Heart right ventricle (tissue), 16 donors: ENCODE measurements at regions not wholly inside any gene's neighbourhood (a gene's known extent, or its start where the extent isn't known, plus 50 kb on each side); places are given as distances from the start of the nearest gene placed in this dataset.

Source experiments
- ATAC-seq, 8 donors: fragments of 200-7000 bp; cut with Tn5 transposase; one replicate each; pipeline ENCODE4 v1.9.1; 2020; ENCODE audit warnings: mild to moderate bottlenecking in 8 of 8, moderate library complexity in 8 of 8, moderate number of reproducible peaks in 1 of 8
- DNase-seq, 2 donors: peaks; one replicate each; pipeline ENCODE4 v3.0.0-alpha.2; 2020
- H3K27ac ChIP-seq, 10 donors: fragments of 200-600 bp; sonication (generic) in 2 of 10; one replicate each; pipeline versions ENCODE4 v1.5.0 to v1.8.0; 2020 to 2022; ENCODE audit warnings: mild to moderate bottlenecking in 3 of 10
- H3K27me3 ChIP-seq, 7 donors: fragments of 200-600 bp; one replicate each; pipeline ENCODE4 v1.8.0; 2021 to 2022; ENCODE audit warnings: mild to moderate bottlenecking in 2 of 7
- H3K36me3 ChIP-seq, 9 donors: fragments of 200-600 bp; sonication (generic) in 1 of 9; one replicate each; pipeline versions ENCODE4 v1.5.0 to v1.8.0; 2020 to 2022; ENCODE audit warnings: mild to moderate bottlenecking in 2 of 9
- H3K4me1 ChIP-seq, 9 donors: fragments of 200-600 bp; sonication (generic) in 1 of 9; one replicate each; pipeline versions ENCODE4 v1.5.0 to v1.8.0; 2020 to 2022; ENCODE audit warnings: mild to moderate bottlenecking in 4 of 9
- H3K4me3 ChIP-seq, 10 donors: fragments of 200-600 bp; sonication (generic) in 2 of 10; one replicate each; pipeline versions ENCODE4 v1.5.0 to v1.8.0; 2020 to 2022; ENCODE audit warnings: mild to moderate bottlenecking in 7 of 10, moderate library complexity in 2 of 10
- H3K9me3 ChIP-seq, 11 donors: fragments of 200-600 bp in 10 of 11; sonication (generic) in 2 of 11; one replicate each; pipeline versions ENCODE4 v1.5.0 to v1.8.0; 2013 to 2022; ENCODE audit warnings: mild to moderate bottlenecking in 2 of 11, control low read depth in 1 of 11, moderate library complexity in 1 of 11
- WGBS, 2 donors: extraction: QIAGEN DNeasy Blood & Tissue Kit; methylation state at CpG; one replicate each; pipeline ENCODE4 v1.1.7; 2013; ENCODE audit warnings: inconsistent platforms in 1 of 2; 5-methylcytosine and 5-hydroxymethylcytosine counted together
- intact Hi-C, 10 donors: fragments of 100-400 bp; cut with DNase I; formaldehyde crosslinking; loops; one replicate each; pipeline versions ENCODE4 v1.11.1 to v1.14.2; 2022
- TF ChIP-seq, protein P1 (sequence below), 9 donors: fragments of 200-600 bp; sonication (generic) in 2 of 9; IDR thresholded peaks; one replicate each; pipeline versions ENCODE4 v1.5.0 to v1.8.0; 2021 to 2022; ENCODE audit warnings: antibody characterized with exemption in 9 of 9, mild to moderate bottlenecking in 5 of 9, moderate library complexity in 1 of 9
- donor health status: Arrhythmogenic right ventricular cardiomyopathy.
- donor health status: ischemic (EF 13 %, LVEDD 7.1; RV severe dilation, severe dysfunction).
- donor health status: healthy with polysubstance abuse.
- donor health status: DM: no; HTN: yes; CAD: no.
- donor health status: DM: no; HTN: no; CAD: no.
- donor health status: ischemic (EF 25% LVEDD 6.9; RV normal size, moderate dysfunction).
- donor health status: ischemic (EF 25% LVEDD 5.7; RV mildly dilated, moderate dysfunction).
- donor health status: healthy.
- donor health status: DM: yes; HTN: yes; CAD: no.
- donor health status: Ischemic cardiomyopathy.
- donor health status: ischemic (EF 35%, LVEDD 5.7; RV mildly dilated, moderate dysfunction).
- donor health status: nonischemic (EF 11% LVEDD 7.7; RV severe dilation, severe dysfunction).
- donor health status: DM: yes; HTN: yes; CAD: no.
- donor health status: PGD.
- donor health status: ischemic (EF 29% LVEDD 5.4; RV normal size, mild dysfunction).
- donor health status: nonischemic (EF 23%, LVEDD 6.1; RV moderate dilation, normal function).

DNA sequence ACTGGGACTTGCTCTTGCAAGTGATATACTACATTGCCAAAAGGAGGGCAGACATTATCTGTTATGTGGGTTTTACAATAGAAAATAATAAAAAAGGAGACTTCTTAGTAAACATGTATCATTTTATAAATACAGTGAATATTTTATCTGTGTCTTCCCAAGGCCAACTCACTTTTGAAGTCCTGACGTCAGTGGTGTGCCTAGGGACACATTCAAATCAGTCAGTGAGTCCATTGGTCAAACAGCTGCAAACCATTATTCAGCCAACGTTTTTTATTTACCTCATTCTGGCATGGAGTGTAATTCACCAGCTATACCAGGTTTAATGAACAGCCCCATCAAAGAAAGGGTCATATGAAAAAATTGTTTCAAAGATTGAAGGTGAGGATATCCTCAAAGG lies 263.7 kb downstream of the IPMK start:
- Histone ChIP-seq H3K27ac (no peak overlapping the region), H3K36me3 (no peaks in the 10 kb centered on the region), H3K27me3 (no peaks in the 10 kb centered on the region), H3K9me3 (no peaks in the 10 kb centered on the region), H3K4me1 (no peaks in the 10 kb centered on the region), H3K4me3 (no peak overlapping the region)
- TF ChIP-seq, protein P1, sequence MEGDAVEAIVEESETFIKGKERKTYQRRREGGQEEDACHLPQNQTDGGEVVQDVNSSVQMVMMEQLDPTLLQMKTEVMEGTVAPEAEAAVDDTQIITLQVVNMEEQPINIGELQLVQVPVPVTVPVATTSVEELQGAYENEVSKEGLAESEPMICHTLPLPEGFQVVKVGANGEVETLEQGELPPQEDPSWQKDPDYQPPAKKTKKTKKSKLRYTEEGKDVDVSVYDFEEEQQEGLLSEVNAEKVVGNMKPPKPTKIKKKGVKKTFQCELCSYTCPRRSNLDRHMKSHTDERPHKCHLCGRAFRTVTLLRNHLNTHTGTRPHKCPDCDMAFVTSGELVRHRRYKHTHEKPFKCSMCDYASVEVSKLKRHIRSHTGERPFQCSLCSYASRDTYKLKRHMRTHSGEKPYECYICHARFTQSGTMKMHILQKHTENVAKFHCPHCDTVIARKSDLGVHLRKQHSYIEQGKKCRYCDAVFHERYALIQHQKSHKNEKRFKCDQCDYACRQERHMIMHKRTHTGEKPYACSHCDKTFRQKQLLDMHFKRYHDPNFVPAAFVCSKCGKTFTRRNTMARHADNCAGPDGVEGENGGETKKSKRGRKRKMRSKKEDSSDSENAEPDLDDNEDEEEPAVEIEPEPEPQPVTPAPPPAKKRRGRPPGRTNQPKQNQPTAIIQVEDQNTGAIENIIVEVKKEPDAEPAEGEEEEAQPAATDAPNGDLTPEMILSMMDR (IDR thresholded peaks at IDR 0.05) = no peak
- no peak for ATAC-seq
- 39 to 46% methylated on average over 2 of the region's 2 CpGs for whole genome bisulfite sequencing, 2 donors
- no peak for DNase-seq
- intact Hi-C loops = no loop called here

DNA sequence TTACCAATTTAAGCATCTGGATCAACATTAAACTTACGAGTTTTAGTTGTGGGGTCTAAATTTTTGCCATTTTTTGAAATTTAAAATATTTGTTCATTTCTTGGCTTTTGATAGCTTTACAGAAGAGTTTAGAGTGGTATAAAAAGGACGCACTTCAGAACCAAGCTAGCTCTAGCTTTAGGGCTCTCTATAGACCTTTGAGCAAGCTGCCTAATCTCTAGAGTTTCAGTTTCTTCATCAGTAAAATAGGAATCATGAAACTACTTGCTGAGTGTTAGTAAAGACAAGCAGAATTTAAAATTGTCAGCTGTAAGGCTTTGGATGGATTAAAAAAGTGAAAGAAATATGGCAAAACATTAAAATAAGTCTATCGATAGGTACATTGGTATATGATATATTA lies 266.5 kb downstream of the IPMK start:
- H3K27me3 ChIP-seq = no peaks in the 10 kb centered on the region
- no peak overlapping the region for H3K27ac ChIP-seq
- H3K4me1 ChIP-seq = no peaks in the 10 kb centered on the region
- WGBS, 2 donors = 75 to 87% methylated on average over 3 of the region's 3 CpGs
- intact Hi-C loops = no loop called here
- no peak overlapping the region for H3K4me3 ChIP-seq
- H3K9me3 ChIP-seq = no peaks in the 10 kb centered on the region
- ATAC-seq (no peak), DNase-seq (no peak)
- H3K36me3 ChIP-seq = no peaks in the 10 kb centered on the region
- TF ChIP-seq, protein P1 (IDR thresholded peaks at IDR 0.05) = no peak

DNA sequence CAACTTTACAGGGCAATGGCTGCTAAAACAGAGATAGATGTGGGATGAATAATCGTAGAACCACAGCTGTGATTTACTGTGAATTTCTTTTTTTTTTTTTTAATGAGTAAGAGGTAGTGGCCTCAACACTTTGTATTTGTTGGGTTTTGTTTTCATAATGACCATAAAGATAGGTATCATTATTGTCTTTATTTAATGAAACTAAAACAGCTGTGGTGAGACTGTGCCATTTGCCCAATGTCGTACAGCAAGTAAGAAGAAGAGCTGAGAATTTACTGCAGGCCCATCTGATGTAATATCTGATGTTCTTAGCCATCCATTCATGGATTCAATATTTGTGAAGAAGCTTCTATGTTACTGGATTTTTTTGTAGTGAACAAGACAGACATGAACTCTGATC lies 271.2 kb downstream of the IPMK start:
- intact Hi-C loops = no loop called here
- TF ChIP-seq, protein P1 (IDR thresholded peaks at IDR 0.05) = no peak

DNA sequence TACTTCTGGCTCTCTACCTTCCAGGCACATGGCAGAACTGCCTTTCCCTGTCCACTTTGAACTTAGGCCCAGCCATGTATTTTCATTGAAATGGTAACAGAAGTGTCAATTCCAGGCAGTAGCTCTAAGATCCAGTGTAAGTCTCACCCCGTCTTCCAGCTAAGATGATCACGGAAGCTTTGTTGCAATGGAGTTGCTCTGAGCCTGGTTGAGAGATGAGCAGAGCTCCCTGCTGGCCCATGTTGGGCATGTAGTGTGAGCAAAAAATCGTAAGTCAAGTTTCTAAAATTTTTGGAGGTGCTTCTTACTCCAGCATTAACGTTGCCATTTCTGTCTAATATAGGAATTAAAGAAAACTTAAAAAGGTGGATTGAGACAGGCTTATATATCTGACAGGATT lies 274.4 kb downstream of the IPMK start:
- no peaks in the 10 kb centered on the region for H3K36me3 ChIP-seq
- TF ChIP-seq, protein P1 (IDR thresholded peaks at IDR 0.05) = no peak
- H3K4me3 ChIP-seq = no peak overlapping the region
- H3K4me1 ChIP-seq = no peaks in the 10 kb centered on the region
- ATAC-seq (no peak), DNase-seq (no peak)
- no peaks in the 10 kb centered on the region for H3K9me3 ChIP-seq
- no peak overlapping the region for H3K27ac ChIP-seq
- 78 to 82% methylated on average over 4 of the region's 4 CpGs for WGBS, 2 donors
- intact Hi-C loops = loop anchor here in 1 of 10 donors (5.0 kb wide), 1 partner anchor 276 kb away; no protein-coding TSS in a partner anchor
- no peaks in the 10 kb centered on the region for H3K27me3 ChIP-seq

More for the DNA sequence above, 271.2 kb downstream of the IPMK start:
- 85 to 90% methylated on average over 2 of the region's 2 CpGs for WGBS, 2 donors
- ATAC-seq = no peak
- Histone ChIP-seq H3K36me3 (no peaks in the 10 kb centered on the region), H3K4me3 (no peak overlapping the region), H3K4me1 (no peaks in the 10 kb centered on the region), H3K27me3 (no peaks in the 10 kb centered on the region), H3K9me3 (no peaks in the 10 kb centered on the region), H3K27ac (no peak overlapping the region)
- DNase-seq = no peak
